ENCODE measurements at regions not wholly inside any gene's neighbourhood (a gene's known extent, or its start where the extent isn't known, plus 50 kb on each side); places are given as distances from the start of the nearest gene placed in this dataset.

GRCh38 chr4:41879552-41879951 is 55.7 kb upstream of the TMEM33 start:
- TF ChIP-seq CTCF (IDR thresholded peaks at IDR 0.05; ENCODE audit: control insufficient read depth, extremely low read depth, insufficient read depth): no peak
- H3K4me3 ChIP-seq (ENCODE audit: low read depth, low read length): no peak overlapping the region
- no peak for DNase-seq (ENCODE audit: low read depth)

- TF ChIP-seq CTCF (IDR thresholded peaks at IDR 0.05; ENCODE audit: control insufficient read depth, extremely low read depth, insufficient read depth): no peak
- H3K4me3 ChIP-seq (ENCODE audit: low read depth, low read length): no peak overlapping the region
Measured at GRCh38 chr4:41878991-41879491, 56.2 kb upstream of the TMEM33 start.

GRCh38 chr4:41878170-41878969 is 56.9 kb upstream of the TMEM33 start:
- H3K4me3 ChIP-seq (ENCODE audit: low read depth, low read length): no peak overlapping the region
- TF ChIP-seq CTCF (IDR thresholded peaks at IDR 0.05; ENCODE audit: control insufficient read depth, extremely low read depth, insufficient read depth): no peak
- DNase-seq (ENCODE audit: low read depth): no peak

More at GRCh38 chr4:41878991-41879491, 56.2 kb upstream of the TMEM33 start:
- DNase-seq (ENCODE audit: low read depth): no peak

GRCh38 chr4:41877020-41877796 is 58.0 kb upstream of the TMEM33 start:
- H3K4me3 ChIP-seq (ENCODE audit: low read depth, low read length): no peak overlapping the region
- no peak for TF ChIP-seq CTCF (IDR thresholded peaks at IDR 0.05; ENCODE audit: control insufficient read depth, extremely low read depth, insufficient read depth)
- no peak for DNase-seq (ENCODE audit: low read depth)

- no peak for DNase-seq (ENCODE audit: low read depth)
- no peak for TF ChIP-seq CTCF (IDR thresholded peaks at IDR 0.05; ENCODE audit: control insufficient read depth, extremely low read depth, insufficient read depth)
- no peak overlapping the region for H3K4me3 ChIP-seq (ENCODE audit: low read depth, low read length)
Measured at GRCh38 chr4:41874873-41875272, 60.4 kb upstream of the TMEM33 start.

GRCh38 chr4:41874398-41874797 is 60.8 kb upstream of the TMEM33 start:
- H3K4me3 ChIP-seq (ENCODE audit: low read depth, low read length): no peak overlapping the region
- DNase-seq (ENCODE audit: low read depth): no peak
- TF ChIP-seq CTCF (IDR thresholded peaks at IDR 0.05; ENCODE audit: control insufficient read depth, extremely low read depth, insufficient read depth): no peak

Measured in LNCaP clone FGC (cell line).